OCI-LY3 (cell line): ENCODE measurements at regions not wholly inside any gene's neighbourhood (a gene's known extent, or its start where the extent isn't known, plus 50 kb on each side); places are given as distances from the start of the nearest gene placed in this dataset.
"Not testable (repeated sequence)": the region's sequence is repeated elsewhere in the genome, so short reads cannot be mapped to it uniquely, and the experiment has no call there.

Source experiments
- H2AFZ ChIP-seq: fragments of 200-600, 300-600 bp; shearing (Covaris generic); 2 replicates; pipeline ENCODE4 v1.6.0; 2014; ENCODE audit warnings: antibody characterized with exemption, low read depth, low read length
- H3K27ac ChIP-seq: fragments of 200-600, 300-600 bp; sonication (generic); 2 replicates; pipeline ENCODE4 v1.5.1; 2014; ENCODE audit warnings: mild to moderate bottlenecking, low read length, moderate library complexity, mixed read lengths
- H3K27me3 ChIP-seq: fragments of 200-600, 300-600 bp; sonication (generic); 2 replicates; pipeline ENCODE4 v1.6.1; 2014; ENCODE audit warnings: low read depth, low read length, mixed read lengths
- H3K36me3 ChIP-seq: fragments of 200-600, 300-600 bp; sonication (generic); replicated peaks from 2 replicates; pipeline ENCODE3; 2014; ENCODE audit warnings: low read depth, low read length, mixed read lengths
- H3K4me1 ChIP-seq: fragments of 300-600, 200-600 bp; sonication (generic); 2 replicates; pipeline ENCODE4 v1.6.1; 2014; ENCODE audit warnings: low read length, mixed read lengths
- H3K4me2 ChIP-seq: fragments of 200-600, 300-600 bp; sonication (generic); 2 replicates; pipeline ENCODE4 v1.6.1; 2014; ENCODE audit warnings: low read length, mixed read lengths
- H3K4me3 ChIP-seq: fragments of 300-600, 200-600 bp; sonication (generic); 2 replicates; pipeline ENCODE4 v1.5.1; 2014; ENCODE audit warnings: antibody characterized with exemption, mild to moderate bottlenecking, low read length, moderate library complexity
- H3K79me2 ChIP-seq: fragments of 300-600, 200-600 bp; shearing (Covaris generic); 2 replicates; pipeline ENCODE4 v1.6.1; 2014; ENCODE audit warnings: mild to moderate bottlenecking, low read length, mixed read lengths
- H3K9ac ChIP-seq: fragments of 300-600, 200-600 bp; shearing (Covaris generic); 2 replicates; pipeline ENCODE4 v1.6.0; 2014; ENCODE audit warnings: mild to moderate bottlenecking, low read length, moderate library complexity
- H3K9me3 ChIP-seq: fragments of 200-600, 300-600 bp; shearing (Covaris generic); 2 replicates; pipeline ENCODE4 v1.6.1; 2014; ENCODE audit warnings: low read length, mixed read lengths; ENCODE audit not compliant: insufficient read depth
- H4K20me1 ChIP-seq: fragments of 200-600, 300-600 bp; sonication (generic); 2 replicates; pipeline ENCODE4 v1.6.1; 2016; ENCODE audit warnings: low read length, mixed read lengths; ENCODE audit not compliant: insufficient read depth
- CTCF ChIP-seq: fragments of 200-600, 300-600 bp; sonication (generic); IDR thresholded peaks from 2 replicates; pipeline ENCODE4 v1.5.1; 2014; ENCODE audit warnings: antibody characterized with exemption, low read length, low read depth
- EZH2phosphoT487 ChIP-seq: fragments of 200-600 bp; shearing (Covaris generic); IDR thresholded peaks from 2 replicates; pipeline ENCODE4 v1.6.1; 2018; ENCODE audit warnings: antibody characterized with exemption, mixed run types, low read depth

GRCh38 chr2:75998451-75998850 lies 287.7 kb upstream of the GCFC2 start:
- Histone ChIP-seq H3K27ac (no peak overlapping the region), H3K36me3 (no peaks in the 10 kb centered on the region), H3K27me3 (no peaks in the 10 kb centered on the region), H2AFZ (no peak overlapping the region), H3K79me2 (no peaks in the 10 kb centered on the region), H3K9ac (no peak overlapping the region), H4K20me1 (no peaks in the 10 kb centered on the region), H3K4me2 (no peak overlapping the region), H3K4me3 (no peak overlapping the region), H3K9me3 (no peaks in the 10 kb centered on the region), H3K4me1 (no peaks in the 10 kb centered on the region)
- TF ChIP-seq EZH2phosphoT487 (no peak), CTCF (no peak)

GRCh38 chr2:75994759-75995158 lies 284.0 kb upstream of the GCFC2 start:
- Histone ChIP-seq H2AFZ (no peak overlapping the region), H3K4me2 (no peak overlapping the region), H3K79me2 (no peaks in the 10 kb centered on the region), H3K27me3 (no peaks in the 10 kb centered on the region), H3K4me3 (no peak overlapping the region), H3K27ac (no peak overlapping the region), H4K20me1 (no peaks in the 10 kb centered on the region), H3K9me3 (0 out of 2 replicates have a peak, but pooled peaks cover 6% of the 10 kb centered on the region), H3K9ac (no peak overlapping the region), H3K4me1 (no peaks in the 10 kb centered on the region), H3K36me3 (no peaks in the 10 kb centered on the region)
- TF ChIP-seq CTCF (0 out of 2 replicates have a peak, but pooled peaks have one; percentile 8), EZH2phosphoT487 (no peak)

- not testable (repeated sequence) for H3K27me3 ChIP-seq, H3K9me3 ChIP-seq, H3K79me2 ChIP-seq, H3K27ac ChIP-seq, H3K9ac ChIP-seq, H3K4me1 ChIP-seq, H3K4me3 ChIP-seq, H3K4me2 ChIP-seq, H2AFZ ChIP-seq, H4K20me1 ChIP-seq, H3K36me3 ChIP-seq
Observed at GRCh38 chr2:75988622-75989021, 277.9 kb upstream of the GCFC2 start.

GRCh38 chr2:75986617-75987016 lies 275.9 kb upstream of the GCFC2 start:
- Histone ChIP-seq H3K4me1 (no peaks in the 10 kb centered on the region), H3K27me3 (no peaks in the 10 kb centered on the region), H3K4me3 (no peak overlapping the region), H3K4me2 (no peak overlapping the region), H4K20me1 (no peaks in the 10 kb centered on the region), H3K79me2 (no peaks in the 10 kb centered on the region), H2AFZ (no peak overlapping the region), H3K36me3 (no peaks in the 10 kb centered on the region), H3K27ac (no peak overlapping the region), H3K9ac (no peak overlapping the region), H3K9me3 (no peaks in the 10 kb centered on the region)
- TF ChIP-seq CTCF (no peak), EZH2phosphoT487 (no peak)

GRCh38 chr2:75982719-75983118 lies 272.0 kb upstream of the GCFC2 start:
- H3K9me3 ChIP-seq, result no peaks in the 10 kb centered on the region
- no peak overlapping the region for H3K4me2 ChIP-seq
- TF ChIP-seq CTCF, result no peak
- TF ChIP-seq EZH2phosphoT487, result no peak
- no peaks in the 10 kb centered on the region for H3K27me3 ChIP-seq
- H3K79me2 ChIP-seq, result no peaks in the 10 kb centered on the region
- no peaks in the 10 kb centered on the region for H3K36me3 ChIP-seq
- H3K9ac ChIP-seq, result no peak overlapping the region
- H3K27ac ChIP-seq, result no peak overlapping the region
- H2AFZ ChIP-seq, result no peak overlapping the region
- H3K4me3 ChIP-seq, result no peak overlapping the region
- no peaks in the 10 kb centered on the region for H4K20me1 ChIP-seq
- no peaks in the 10 kb centered on the region for H3K4me1 ChIP-seq
